H9 (cell line): ENCODE measurements at regions not wholly inside any gene's neighbourhood (a gene's known extent, or its start where the extent isn't known, plus 50 kb on each side); places are given as distances from the start of the nearest gene placed in this dataset.

ENCODE experiments used
- DNase-seq: peaks from one replicate; pipeline ENCODE4 v3.0.0-alpha.2; 2017
- H2AFZ ChIP-seq: one replicate; pipeline ENCODE4 v1.6.1; 2013; ENCODE audit warnings: mild to moderate bottlenecking, low read length, control low read depth, moderate library complexity
- H2AK5ac ChIP-seq: 2 replicates; pipeline ENCODE4 v1.6.1; 2013; ENCODE audit warnings: low read length, control low read depth, mixed read lengths; ENCODE audit not compliant: insufficient read length
- H2BK120ac ChIP-seq: one replicate; pipeline ENCODE4 v1.6.1; 2013; ENCODE audit warnings: low read depth, mild to moderate bottlenecking, low read length, control low read depth, inconsistent platforms; ENCODE audit not compliant: poor library complexity, severe bottlenecking
- H2BK12ac ChIP-seq: 2 replicates; pipeline ENCODE4 v1.6.1; 2013; ENCODE audit warnings: low read length, control low read depth, mixed read lengths, low read depth; ENCODE audit not compliant: insufficient read length
- H2BK15ac ChIP-seq: 2 replicates; pipeline ENCODE4 v1.6.1; 2013; ENCODE audit warnings: low read depth, low read length, control low read depth
- H2BK20ac ChIP-seq: one replicate; pipeline ENCODE4 v1.6.1; 2013; ENCODE audit warnings: low read depth, mild to moderate bottlenecking, low read length, control low read depth, inconsistent platforms; ENCODE audit not compliant: poor library complexity, severe bottlenecking
- H2BK5ac ChIP-seq: 2 replicates; pipeline ENCODE4 v1.6.1; 2013; ENCODE audit warnings: low read length, control low read depth, mixed read lengths; ENCODE audit not compliant: insufficient read length
- H3K14ac ChIP-seq: 2 replicates; pipeline ENCODE4 v1.6.1; 2013; ENCODE audit warnings: low read length, control low read depth; ENCODE audit not compliant: insufficient read depth
- H3K18ac ChIP-seq: 2 replicates; pipeline ENCODE4 v1.6.1; 2013; ENCODE audit warnings: low read depth, mild to moderate bottlenecking, mixed read lengths, low read length, control low read depth; ENCODE audit not compliant: insufficient read length
- H3K23ac ChIP-seq: 2 replicates; pipeline ENCODE4 v1.6.1; 2013; ENCODE audit warnings: low read length, control low read depth, mixed read lengths, low read depth; ENCODE audit not compliant: insufficient read length
- H3K23me2 ChIP-seq: 2 replicates; pipeline ENCODE4 v1.6.1; 2013; ENCODE audit warnings: low read depth, mild to moderate bottlenecking, mixed read lengths, low read length, control low read depth; ENCODE audit not compliant: insufficient read length, poor library complexity, severe bottlenecking
- H3K27ac ChIP-seq: 2 replicates; pipeline ENCODE4 v1.5.1; 2013; ENCODE audit warnings: low read length, control low read depth, mixed read lengths, low read depth; ENCODE audit not compliant: insufficient read length
- H3K27me3 ChIP-seq: 2 replicates; pipeline ENCODE4 v1.6.1; 2013; ENCODE audit warnings: low read length, control low read depth, inconsistent platforms; ENCODE audit not compliant: insufficient read depth
- H3K4ac ChIP-seq: 2 replicates; pipeline ENCODE4 v1.6.1; 2013; ENCODE audit warnings: low read depth, mild to moderate bottlenecking, control low read depth, inconsistent platforms, low read length, moderate library complexity
- H3K4me1 ChIP-seq: 2 replicates; pipeline ENCODE4 v1.6.1; 2013; ENCODE audit warnings: low read length, control low read depth, inconsistent platforms; ENCODE audit not compliant: insufficient read depth
- H3K4me2 ChIP-seq: 2 replicates; pipeline ENCODE4 v1.6.1; 2013; ENCODE audit warnings: low read length, control low read depth, mixed read lengths; ENCODE audit not compliant: insufficient read length, insufficient read depth
- H3K56ac ChIP-seq: 2 replicates; pipeline ENCODE4 v1.6.1; 2013; ENCODE audit warnings: low read depth, mild to moderate bottlenecking, mixed read lengths, low read length, control low read depth; ENCODE audit not compliant: insufficient read length
- H3K79me1 ChIP-seq: 2 replicates; pipeline ENCODE4 v1.6.1; 2013; ENCODE audit warnings: low read depth, mild to moderate bottlenecking, moderate library complexity, low read length, control low read depth, inconsistent platforms; ENCODE audit not compliant: insufficient read depth, poor library complexity, severe bottlenecking
- H3K79me2 ChIP-seq: 2 replicates; pipeline ENCODE4 v1.6.1; 2013; ENCODE audit warnings: low read length, control low read depth, inconsistent platforms; ENCODE audit not compliant: insufficient read depth
- H3K9ac ChIP-seq: 2 replicates; pipeline ENCODE4 v1.6.1; 2013; ENCODE audit warnings: low read length, control low read depth, mixed read lengths; ENCODE audit not compliant: insufficient read length; ENCODE audit errors: extremely low read depth
- H3K9me3 ChIP-seq: one replicate; pipeline ENCODE4 v1.6.1; 2013; ENCODE audit warnings: low read depth, low read length, inconsistent platforms; ENCODE audit not compliant: control insufficient read depth
- H3T11ph ChIP-seq: one replicate; pipeline ENCODE4 v1.6.1; 2013; ENCODE audit warnings: mild to moderate bottlenecking, low read length, control low read depth, inconsistent platforms
- H4K20me1 ChIP-seq: one replicate; pipeline ENCODE4 v1.6.1; 2013; ENCODE audit not compliant: control insufficient read depth, insufficient read length, insufficient read depth
- H4K5ac ChIP-seq: 2 replicates; pipeline ENCODE4 v1.6.1; 2013; ENCODE audit warnings: low read depth, mild to moderate bottlenecking, mixed read lengths, low read length, control low read depth; ENCODE audit not compliant: insufficient read length
- H4K8ac ChIP-seq: replicated peaks from 2 replicates; pipeline ENCODE4 v1.6.1; 2013; ENCODE audit warnings: low read length, control low read depth, mixed read lengths, low read depth; ENCODE audit not compliant: insufficient read length
- H4K91ac ChIP-seq: 2 replicates; pipeline ENCODE4 v1.6.1; 2013; ENCODE audit warnings: low read depth, mild to moderate bottlenecking, moderate library complexity, mixed read lengths, low read length, control low read depth; ENCODE audit not compliant: insufficient read length
- H3K27ac Mint-ChIP-seq, 3 experiments: 2 replicates in 2 of 3; 3 replicates in 1 of 3; pipeline ENCODE4 v1.8.0; 2020 to 2021; ENCODE audit warnings: mixed read lengths in 3 of 3, mild to moderate bottlenecking in 1 of 3, moderate library complexity in 1 of 3
- H3K27me3 Mint-ChIP-seq: 2 replicates; pipeline ENCODE4 v1.8.0; 2021; ENCODE audit warnings: low read depth, mild to moderate bottlenecking, moderate library complexity, mixed read lengths
- H3K36me3 Mint-ChIP-seq, 3 experiments: 2 replicates in 2 of 3; 3 replicates in 1 of 3; pipeline ENCODE4 v1.8.0; 2020 to 2021; ENCODE audit warnings: low read depth in 3 of 3, mixed read lengths in 3 of 3; ENCODE audit not compliant: insufficient read depth in 1 of 3
- H3K4me1 Mint-ChIP-seq, 2 experiments: 2 replicates each; pipeline ENCODE4 v1.8.0; 2020; ENCODE audit warnings: mixed read lengths in 2 of 2
- H3K4me3 Mint-ChIP-seq, 2 experiments: 2 replicates in 1 of 2; 3 replicates in 1 of 2; pipeline ENCODE4 v1.8.0; 2020 to 2021; ENCODE audit warnings: mild to moderate bottlenecking in 2 of 2, mixed read lengths in 2 of 2, moderate library complexity in 1 of 2
- H3K9me3 Mint-ChIP-seq, 2 experiments: 2 replicates in 1 of 2; 3 replicates in 1 of 2; pipeline ENCODE4 v1.8.0; 2020; ENCODE audit warnings: mild to moderate bottlenecking in 2 of 2, mixed read lengths in 2 of 2, moderate library complexity in 1 of 2
- CTCF ChIP-seq: fragments of 200-600 bp; sonication (generic); conservative IDR thresholded peaks from 3 replicates; pipeline ENCODE4 v1.8.0; 2021; ENCODE audit warnings: antibody characterized with exemption, mild to moderate bottlenecking
- WGBS: extraction: QIAGEN DNeasy Blood & Tissue Kit; methylation state at CpG from one replicate; pipeline ENCODE4 v1.1.7; 2013; ENCODE audit warnings: missing lambda C conversion rate, low lambda C conversion rate, mixed read lengths; ENCODE audit not compliant: insufficient read length; ENCODE audit errors: extremely low coverage; 5-methylcytosine and 5-hydroxymethylcytosine counted together

GRCh38 chr21:38683222-38683621, 122.5 kb upstream of the ETS2 start:
- H3K4me1 Mint-ChIP-seq = no peaks in the 10 kb centered on the region; a peak in 1 of 4 replicates
- no peaks in the 10 kb centered on the region for H3K27me3 ChIP-seq
- H3K14ac ChIP-seq = no peak overlapping the region
- no peak for DNase-seq
- no peak overlapping the region for H3K27ac ChIP-seq
- H3K23ac ChIP-seq = no peak overlapping the region
- H3T11ph ChIP-seq = no peak overlapping the region
- H3K56ac ChIP-seq = no peak overlapping the region
- H4K20me1 ChIP-seq = no peaks in the 10 kb centered on the region
- H2BK20ac ChIP-seq = no peak overlapping the region
- no peak overlapping the region for H2BK12ac ChIP-seq
- H3K9me3 Mint-ChIP-seq = peaks cover 0 to 8% of the 10 kb centered on the region in 2 experiments; a peak in 3 of 5 replicates
- H3K4me3 Mint-ChIP-seq = no peak overlapping the region
- no peak overlapping the region for H4K5ac ChIP-seq
- no peak overlapping the region for H4K91ac ChIP-seq
- H3K4me2 ChIP-seq = no peak overlapping the region
- H3K79me2 ChIP-seq = no peaks in the 10 kb centered on the region
- H3K9ac ChIP-seq = no peak overlapping the region
- no peak overlapping the region for H4K8ac ChIP-seq
- no CpG with 5 or more reads among the region's 4 CpGs for WGBS
- H3K27ac Mint-ChIP-seq = no peak overlapping the region
- H2AK5ac ChIP-seq = no peak overlapping the region
- no peaks in the 10 kb centered on the region for H3K9me3 ChIP-seq
- H3K4ac ChIP-seq = no peak overlapping the region
- no peaks in the 10 kb centered on the region for H3K79me1 ChIP-seq
- no peak overlapping the region for H2BK5ac ChIP-seq
- no peaks in the 10 kb centered on the region for H3K23me2 ChIP-seq
- H3K18ac ChIP-seq = no peak overlapping the region
- H3K36me3 Mint-ChIP-seq = peaks cover 0 to 6% (median 3%) of the 10 kb centered on the region in 3 experiments; a peak in 3 of 7 replicates
- H2AFZ ChIP-seq = no peak overlapping the region
- no peak overlapping the region for H2BK15ac ChIP-seq
- no peak overlapping the region for H2BK120ac ChIP-seq
- peaks cover 6% of the 10 kb centered on the region for H3K27me3 Mint-ChIP-seq
- H3K4me1 ChIP-seq = no peaks in the 10 kb centered on the region
- TF ChIP-seq CTCF = no peak
